SK-N-SH treated with all-trans-retinoic acid at 6 μM for 48 hours (cell line): ENCODE measurements at regions not wholly inside any gene's neighbourhood (a gene's known extent, or its start where the extent isn't known, plus 50 kb on each side); places are given as distances from the start of the nearest gene placed in this dataset.

Source experiments
- ARNTL ChIP-seq: fragments of 450-650 bp; formaldehyde crosslinking; IDR thresholded peaks from 2 replicates; pipeline ENCODE4 v1.5.0; 2020; ENCODE audit warnings: low read depth, mild to moderate bottlenecking, moderate library complexity, borderline replicate concordance
- PPARA ChIP-seq: fragments of 250-450 bp; sonication (Bioruptor Pico); IDR thresholded peaks from 2 replicates; pipeline ENCODE4 v1.5.0; 2020; ENCODE audit warnings: mild to moderate bottlenecking, borderline replicate concordance
- RARB ChIP-seq: fragments of 250-450 bp; sonication (Bioruptor Pico); IDR thresholded peaks from 2 replicates; pipeline ENCODE4 v1.8.0; 2021; ENCODE audit warnings: mild to moderate bottlenecking, moderate library complexity
- ZNF565 ChIP-seq: fragments of 450-650 bp; formaldehyde crosslinking; conservative IDR thresholded peaks from 2 replicates; pipeline ENCODE4 v1.5.0; 2020; ENCODE audit warnings: low read depth, mild to moderate bottlenecking, moderate library complexity

GRCh38 chr16:86882586-86883280 is 304.4 kb downstream of the FOXL1 start:
- no peak for TF ChIP-seq ARNTL
- TF ChIP-seq ZNF565 (CRISPR knock-in tag): no peak
- no peak for TF ChIP-seq RARB (CRISPR knock-in tag)
- TF ChIP-seq PPARA (CRISPR knock-in tag): no peak
